CD4-positive, alpha-beta T cell treated with Interleukin-12 subunit alpha and Interleukin-12 subunit beta, for 1 hour (primary cell): ENCODE measurements at regions not wholly inside any gene's neighbourhood (a gene's known extent, or its start where the extent isn't known, plus 50 kb on each side); places are given as distances from the start of the nearest gene placed in this dataset.

ENCODE experiments used
- DNase-seq: peaks from one replicate; pipeline ENCODE4 v3.0.0-alpha.2; 2020

GRCh38 chr4:57554556-57555092 is 444.4 kb upstream of the IGFBP7 start:
- no peak for DNase-seq

GRCh38 chr4:57553728-57554127 is 443.5 kb upstream of the IGFBP7 start:
- no peak for DNase-seq

- DNase-seq = no peak
Observed at GRCh38 chr4:57550198-57550597, 440.0 kb upstream of the IGFBP7 start.

GRCh38 chr4:57548856-57549255 is 438.7 kb upstream of the IGFBP7 start:
- no peak for DNase-seq

- DNase-seq = no peak
Observed at GRCh38 chr4:57544811-57545654, 434.8 kb upstream of the IGFBP7 start.

GRCh38 chr4:57504797-57505530 is 394.8 kb upstream of the IGFBP7 start:
- DNase-seq = no peak

- DNase-seq = no peak
Observed at GRCh38 chr4:57504139-57504538, 394.0 kb upstream of the IGFBP7 start.

GRCh38 chr4:57501720-57502119 is 391.5 kb upstream of the IGFBP7 start:
- DNase-seq = no peak

- no peak for DNase-seq
Observed at GRCh38 chr4:57499786-57500185, 389.6 kb upstream of the IGFBP7 start.

GRCh38 chr4:57498251-57498650 is 388.1 kb upstream of the IGFBP7 start:
- no peak for DNase-seq

- no peak for DNase-seq
Observed at GRCh38 chr4:57496697-57497471, 386.7 kb upstream of the IGFBP7 start.

- no peak for DNase-seq
Observed at GRCh38 chr4:57494821-57495220, 384.6 kb upstream of the IGFBP7 start.

- DNase-seq = no peak
Observed at GRCh38 chr4:57492251-57492878, 382.2 kb upstream of the IGFBP7 start.

- DNase-seq = no peak
Observed at GRCh38 chr4:57491388-57491787, 381.2 kb upstream of the IGFBP7 start.

- no peak for DNase-seq
Observed at GRCh38 chr4:57490520-57491255, 380.5 kb upstream of the IGFBP7 start.

GRCh38 chr4:57488366-57489162 is 378.4 kb upstream of the IGFBP7 start:
- DNase-seq = no peak

GRCh38 chr4:57475424-57475823 is 365.2 kb upstream of the IGFBP7 start:
- DNase-seq = no peak

GRCh38 chr4:57465321-57466056 is 355.3 kb upstream of the IGFBP7 start:
- no peak for DNase-seq

GRCh38 chr4:57462843-57463242 is 352.7 kb upstream of the IGFBP7 start:
- no peak for DNase-seq

GRCh38 chr4:57460967-57461366 is 350.8 kb upstream of the IGFBP7 start:
- DNase-seq = no peak
